Endothelial cell of umbilical vein (primary cell): ENCODE measurements at regions not wholly inside any gene's neighbourhood (a gene's known extent, or its start where the extent isn't known, plus 50 kb on each side); places are given as distances from the start of the nearest gene placed in this dataset.

Experiments
- BruUV-seq: library from RNA; stranded (reverse); fragments of 400-500 nt; replicated peaks from 2 replicates; lab custom pipeline; 2021; lab: Mats Ljungman, UMichigan
- CTCF ChIA-PET: fragments of 300-600, 350-600 bp; sonication (Branson Sonifier 250); formaldehyde crosslinking; loops from one replicate; lab custom pipeline; 2021; ENCODE audit warnings: antibody characterized with exemption, inconsistent platforms; lab: Charles Lee
- POLR2A ChIA-PET: fragments of 300-600, 350-600 bp; sonication (Branson Sonifier 250); formaldehyde crosslinking; loops from one replicate; lab custom pipeline; 2021; ENCODE audit warnings: antibody characterized with exemption, inconsistent platforms; lab: Charles Lee
- DNase-seq: peaks from one replicate; pipeline ENCODE4 v3.0.0-alpha.2; 2011; ENCODE audit warnings: low read depth, low spot score
- FAIRE-seq: peaks from 2 replicates; lab custom pipeline; 2011; peaks lifted over from hg19 to GRCh38; lab: Jason Lieb, UNC
- H2AFZ ChIP-seq: 2 replicates; pipeline ENCODE4 v1.6.0; 2012; ENCODE audit warnings: low read depth, low read length, control low read depth, inconsistent platforms
- H3K27ac ChIP-seq: 2 replicates; pipeline ENCODE4 v1.5.1; 2011; ENCODE audit warnings: low read depth, mild to moderate bottlenecking, control low read depth, low read length, moderate library complexity; ENCODE audit not compliant: insufficient read depth
- H3K27me3 ChIP-seq, 2 experiments: 2 replicates each; pipeline versions ENCODE4 v1.6.0 to v1.6.1; 2011; ENCODE audit warnings: low read length in 2 of 2, mixed read lengths in 1 of 2; ENCODE audit not compliant: control insufficient read depth in 2 of 2, insufficient read depth in 2 of 2
- H3K36me3 ChIP-seq, 2 experiments: 2 replicates in 1 of 2; 3 replicates in 1 of 2; pipeline ENCODE4 v1.5.1; 2011; ENCODE audit warnings: low read length in 2 of 2, mild to moderate bottlenecking in 1 of 2, moderate library complexity in 1 of 2; ENCODE audit not compliant: control insufficient read depth in 2 of 2, insufficient read depth in 2 of 2; ENCODE audit errors: extremely low read depth in 1 of 2
- H3K4me1 ChIP-seq: 3 replicates; pipeline ENCODE4 v1.5.1; 2011; ENCODE audit warnings: mild to moderate bottlenecking, low read length; ENCODE audit not compliant: control insufficient read depth, insufficient read depth; ENCODE audit errors: extremely low read depth
- H3K4me2 ChIP-seq: 2 replicates; pipeline ENCODE4 v1.6.1; 2011; ENCODE audit warnings: low read length, control low read depth, mixed read lengths; ENCODE audit not compliant: insufficient read depth
- H3K4me3 ChIP-seq, 3 experiments: fragments of 200-600 bp in 1 of 3; sonication (generic), shearing (Covaris generic) in 1 of 3; replicated peaks in 1 of 3; 2 replicates each; pipeline ENCODE4 v1.5.1; 2011 to 2016; ENCODE audit warnings: control low read depth in 3 of 3, low read length in 3 of 3, mild to moderate bottlenecking in 2 of 3, inconsistent platforms in 1 of 3, low read depth in 1 of 3, moderate library complexity in 1 of 3; ENCODE audit not compliant: insufficient read depth in 1 of 3
- H3K79me2 ChIP-seq: 2 replicates; pipeline ENCODE4 v1.6.0; 2012; ENCODE audit warnings: low read length, inconsistent platforms; ENCODE audit not compliant: control insufficient read depth, insufficient read depth
- H3K9ac ChIP-seq: replicated peaks from 2 replicates; pipeline ENCODE3; 2011; ENCODE audit warnings: low read length, control low read depth; ENCODE audit not compliant: insufficient read depth; ENCODE audit errors: extremely low read depth
- H3K9me1 ChIP-seq: replicated peaks from 3 replicates; pipeline ENCODE4 v1.6.0; 2011; ENCODE audit warnings: mild to moderate bottlenecking, low read length; ENCODE audit not compliant: control insufficient read depth, insufficient read depth; ENCODE audit errors: extremely low read depth
- H3K9me3 ChIP-seq: replicated peaks from 2 replicates; pipeline ENCODE4 v1.5.1; 2012; ENCODE audit warnings: low read length, inconsistent platforms; ENCODE audit not compliant: control insufficient read depth, insufficient read depth
- H4K20me1 ChIP-seq: replicated peaks from 2 replicates; pipeline ENCODE3; 2011; ENCODE audit warnings: mild to moderate bottlenecking, low read length; ENCODE audit not compliant: control insufficient read depth, insufficient read depth; ENCODE audit errors: extremely low read depth
- CTCF ChIP-seq, 2 donors: IDR thresholded peaks; 1 replicate in 1 of 2; 2 replicates in 1 of 2; pipeline ENCODE4 v1.5.1; 2011; ENCODE audit warnings: low read length in 2 of 2, mild to moderate bottlenecking in 2 of 2, moderate library complexity in 2 of 2, control low read depth in 1 of 2, inconsistent platforms in 1 of 2, low read depth in 1 of 2; ENCODE audit not compliant: insufficient read depth in 1 of 2; ENCODE audit errors: extremely low read depth in 1 of 2
- EZH2 ChIP-seq: IDR thresholded peaks from 2 replicates; pipeline ENCODE4 v1.6.1; 2012; ENCODE audit warnings: borderline replicate concordance, low read depth, mild to moderate bottlenecking, moderate library complexity, low read length, inconsistent platforms; ENCODE audit not compliant: severe bottlenecking
- FOS ChIP-seq: IDR thresholded peaks from 2 replicates; pipeline ENCODE4 v1.6.1; 2011; ENCODE audit warnings: mild to moderate bottlenecking, low read length, moderate library complexity, borderline replicate concordance; ENCODE audit not compliant: insufficient read depth
- GATA2 ChIP-seq: IDR thresholded peaks from 2 replicates; pipeline ENCODE4 v1.7.0; 2011; ENCODE audit warnings: low read depth, mild to moderate bottlenecking, moderate library complexity, mixed read lengths, low read length; ENCODE audit not compliant: insufficient read length, insufficient read depth
- JUN ChIP-seq: IDR thresholded peaks from 2 replicates; pipeline ENCODE4 v1.6.1; 2011; ENCODE audit warnings: borderline replicate concordance, low read depth; ENCODE audit not compliant: insufficient read length, insufficient read depth
- MAX ChIP-seq: IDR thresholded peaks from 2 replicates; pipeline ENCODE4 v1.6.1; 2011; ENCODE audit not compliant: insufficient read depth, insufficient read length
- MYC ChIP-seq: IDR thresholded peaks from one replicate; pipeline ENCODE4 v1.6.1; 2011; ENCODE audit warnings: mild to moderate bottlenecking, low read depth, low read length
- POLR2A ChIP-seq: IDR thresholded peaks from 2 replicates; pipeline ENCODE4 v1.6.1; 2012; ENCODE audit warnings: low read depth, mild to moderate bottlenecking, control low read depth, low read length
- POLR2AphosphoS5 ChIP-seq: IDR thresholded peaks from 2 replicates; pipeline ENCODE4 v1.6.1; 2012; ENCODE audit warnings: low read depth, mild to moderate bottlenecking, control low read depth, low read length, moderate library complexity; ENCODE audit not compliant: insufficient read depth
- dilution Hi-C: fragments of 300-500 bp; cut with MboI; formaldehyde crosslinking; loops from one replicate; pipeline ENCODE4 v1.15.0; 2019; ENCODE audit warnings: low sequenced_read_pairs; ENCODE audit not compliant: extremely low pct_ligation_motif_present
- intact Hi-C: fragments of 100-400 bp; cut with micrococcal nuclease; formaldehyde crosslinking; loops from one replicate; pipeline ENCODE4 v1.10.0; 2022

GRCh38 chr3:105281989-105282388, 84.7 kb upstream of the ALCAM start:
- Histone ChIP-seq H3K27ac (no peak overlapping the region), H3K4me3 (no peak overlapping the region), H3K9ac (no peak overlapping the region), H3K79me2 (no peaks in the 10 kb centered on the region), H4K20me1 (no peaks in the 10 kb centered on the region), H3K9me3 (no peaks in the 10 kb centered on the region), H3K36me3 (no peaks in the 10 kb centered on the region), H3K27me3 (no peaks in the 10 kb centered on the region), H3K4me1 (no peaks in the 10 kb centered on the region), H2AFZ (no peak overlapping the region), H3K9me1 (no peaks in the 10 kb centered on the region), H3K4me2 (no peak overlapping the region)
- POLR2A ChIA-PET: no interaction called here
- CTCF ChIA-PET: no interaction called here
- DNase-seq (no peak), FAIRE-seq (no peak)
- no TSS peak for BruUV-seq
- intact Hi-C loops: no loop called here
- dilution Hi-C loops: no loop called here
- no peak for TF ChIP-seq POLR2AphosphoS5
- TF ChIP-seq CTCF (IDR thresholded peaks at IDR 0.05; ENCODE audit: extremely low read depth in 1 of 2, insufficient read depth in 1 of 2, low read depth in 1 of 2, low read length in 2 of 2): no peak
- no peak for TF ChIP-seq EZH2
- TF ChIP-seq MAX: no peak
- TF ChIP-seq JUN: no peak
- no peak for TF ChIP-seq GATA2
- no peak for TF ChIP-seq POLR2A
- TF ChIP-seq FOS: no peak
- no peak for TF ChIP-seq MYC
